Breast epithelium (tissue), 3 donors: ENCODE measurements at regions not wholly inside any gene's neighbourhood (a gene's known extent, or its start where the extent isn't known, plus 50 kb on each side); places are given as distances from the start of the nearest gene placed in this dataset.
"Not testable (repeated sequence)": the region's sequence is repeated elsewhere in the genome, so short reads cannot be mapped to it uniquely, and the experiment has no call there.

ENCODE experiments used
- CTCF ChIP-seq, 3 donors: fragments of 450-650 bp; IDR thresholded peaks; one replicate each; pipeline ENCODE4 v1.5.1; 2016 to 2017; ENCODE audit warnings: antibody characterized with exemption in 3 of 3, mild to moderate bottlenecking in 3 of 3, moderate library complexity in 3 of 3
- POLR2A ChIP-seq: fragments of 450-650 bp; IDR thresholded peaks from one replicate; pipeline ENCODE4 v1.6.1; 2016; ENCODE audit warnings: antibody characterized with exemption, mild to moderate bottlenecking, moderate library complexity

- not testable (repeated sequence) for TF ChIP-seq POLR2A; CTCF (IDR thresholded peaks at IDR 0.05)
Measured at GRCh38 chr10:83551190-83551589, 588.1 kb upstream of the GHITM start.
